ENCODE measurements at regions not wholly inside any gene's neighbourhood (a gene's known extent, or its start where the extent isn't known, plus 50 kb on each side); places are given as distances from the start of the nearest gene placed in this dataset.
"Not testable (repeated sequence)": the region's sequence is repeated elsewhere in the genome, so short reads cannot be mapped to it uniquely, and the experiment has no call there.

GRCh38 chr9:17888066-17888465 is 309.2 kb downstream of the SH3GL2 start:
- FAIRE-seq (no peak), DNase-seq (ENCODE audit: insufficient read length, low spot score) (no peak)
- no peak for TF ChIP-seq POLR2A (IDR thresholded peaks at IDR 0.05; ENCODE audit: low read depth, low read length)
- TF ChIP-seq PAX5 (IDR thresholded peaks at IDR 0.05; ENCODE audit: insufficient read depth, low read length, severe bottlenecking): no peak
- TF ChIP-seq SPI1 (IDR thresholded peaks at IDR 0.05; ENCODE audit: low read depth, low read length): no peak
- no peak for TF ChIP-seq TAF1 (IDR thresholded peaks at IDR 0.05; ENCODE audit: low read depth, low read length)

GRCh38 chr9:17888964-17889363 is 310.1 kb downstream of the SH3GL2 start:
- FAIRE-seq; DNase-seq (ENCODE audit: insufficient read length, low spot score): not testable (repeated sequence)

GRCh38 chr9:17894501-17895160 is 315.8 kb downstream of the SH3GL2 start:
- no peak for DNase-seq (ENCODE audit: insufficient read length, low spot score)
- no peak for TF ChIP-seq POLR2A (IDR thresholded peaks at IDR 0.05; ENCODE audit: low read depth, low read length)
- no peak for TF ChIP-seq PAX5 (IDR thresholded peaks at IDR 0.05; ENCODE audit: insufficient read depth, low read length, severe bottlenecking)
- TF ChIP-seq POLR2AphosphoS5 (IDR thresholded peaks at IDR 0.05; ENCODE audit: low read depth, low read length): no peak
- TF ChIP-seq SPI1 (IDR thresholded peaks at IDR 0.05; ENCODE audit: low read depth, low read length): no peak
- TF ChIP-seq POU2F2 (IDR thresholded peaks at IDR 0.05; ENCODE audit: low read depth, low read length): no peak
- TF ChIP-seq TAF1 (IDR thresholded peaks at IDR 0.05; ENCODE audit: low read depth, low read length): no peak
- no peak for FAIRE-seq

- TF ChIP-seq POU2F2 (IDR thresholded peaks at IDR 0.05; ENCODE audit: low read depth, low read length): no peak
- TF ChIP-seq SPI1 (IDR thresholded peaks at IDR 0.05; ENCODE audit: low read depth, low read length): no peak
- TF ChIP-seq TAF1 (IDR thresholded peaks at IDR 0.05; ENCODE audit: low read depth, low read length): no peak
- TF ChIP-seq POLR2A (IDR thresholded peaks at IDR 0.05; ENCODE audit: low read depth, low read length): no peak
- no peak for TF ChIP-seq PAX5 (IDR thresholded peaks at IDR 0.05; ENCODE audit: insufficient read depth, low read length, severe bottlenecking)
- TF ChIP-seq POLR2AphosphoS5 (IDR thresholded peaks at IDR 0.05; ENCODE audit: low read depth, low read length): no peak
- no peak for FAIRE-seq
Measured at GRCh38 chr9:17900606-17901005, 321.7 kb downstream of the SH3GL2 start.

GRCh38 chr9:17905366-17905765 is 326.5 kb downstream of the SH3GL2 start:
- FAIRE-seq (no peak), DNase-seq (ENCODE audit: insufficient read length, low spot score) (no peak)
- TF ChIP-seq PAX5 (IDR thresholded peaks at IDR 0.05; ENCODE audit: insufficient read depth, low read length, severe bottlenecking): no peak
- TF ChIP-seq TAF1 (IDR thresholded peaks at IDR 0.05; ENCODE audit: low read depth, low read length): no peak
- TF ChIP-seq SPI1 (IDR thresholded peaks at IDR 0.05; ENCODE audit: low read depth, low read length): no peak
- TF ChIP-seq POLR2A (IDR thresholded peaks at IDR 0.05; ENCODE audit: low read depth, low read length): no peak
- TF ChIP-seq POLR2AphosphoS5 (IDR thresholded peaks at IDR 0.05; ENCODE audit: low read depth, low read length): no peak
- no peak for TF ChIP-seq POU2F2 (IDR thresholded peaks at IDR 0.05; ENCODE audit: low read depth, low read length)

More at GRCh38 chr9:17900606-17901005, 321.7 kb downstream of the SH3GL2 start:
- DNase-seq (ENCODE audit: insufficient read length, low spot score): no peak

GRCh38 chr9:17905781-17906175 is 326.9 kb downstream of the SH3GL2 start:
- no peak for TF ChIP-seq SPI1 (IDR thresholded peaks at IDR 0.05; ENCODE audit: low read depth, low read length)
- no peak for TF ChIP-seq POU2F2 (IDR thresholded peaks at IDR 0.05; ENCODE audit: low read depth, low read length)
- DNase-seq (ENCODE audit: insufficient read length, low spot score): no peak
- FAIRE-seq: no peak

- no peak for FAIRE-seq
- DNase-seq (ENCODE audit: insufficient read length, low spot score): no peak
- TF ChIP-seq POU2F2 (IDR thresholded peaks at IDR 0.05; ENCODE audit: low read depth, low read length) (no peak), PAX5 (IDR thresholded peaks at IDR 0.05; ENCODE audit: insufficient read depth, low read length, severe bottlenecking) (no peak), SPI1 (IDR thresholded peaks at IDR 0.05; ENCODE audit: low read depth, low read length) (no peak), POLR2A (IDR thresholded peaks at IDR 0.05; ENCODE audit: low read depth, low read length) (no peak), TAF1 (IDR thresholded peaks at IDR 0.05; ENCODE audit: low read depth, low read length) (no peak), POLR2AphosphoS5 (IDR thresholded peaks at IDR 0.05; ENCODE audit: low read depth, low read length) (no peak)
Measured at GRCh38 chr9:17906176-17906840, 327.4 kb downstream of the SH3GL2 start.

GRCh38 chr9:17906841-17907778 is 328.2 kb downstream of the SH3GL2 start:
- DNase-seq (ENCODE audit: insufficient read length, low spot score) (peak; percentile 14), FAIRE-seq (no peak)
- TF ChIP-seq PAX5 (IDR thresholded peaks at IDR 0.05; ENCODE audit: insufficient read depth, low read length, severe bottlenecking): no peak
- TF ChIP-seq POLR2AphosphoS5 (IDR thresholded peaks at IDR 0.05; ENCODE audit: low read depth, low read length): no peak
- TF ChIP-seq POLR2A (IDR thresholded peaks at IDR 0.05; ENCODE audit: low read depth, low read length): no peak

- no peak for DNase-seq (ENCODE audit: insufficient read length, low spot score)
- no peak for FAIRE-seq
- no peak for TF ChIP-seq POLR2A (IDR thresholded peaks at IDR 0.05; ENCODE audit: low read depth, low read length)
- no peak for TF ChIP-seq PAX5 (IDR thresholded peaks at IDR 0.05; ENCODE audit: insufficient read depth, low read length, severe bottlenecking)
- TF ChIP-seq SPI1 (IDR thresholded peaks at IDR 0.05; ENCODE audit: low read depth, low read length): no peak
- no peak for TF ChIP-seq TAF1 (IDR thresholded peaks at IDR 0.05; ENCODE audit: low read depth, low read length)
- TF ChIP-seq POLR2AphosphoS5 (IDR thresholded peaks at IDR 0.05; ENCODE audit: low read depth, low read length): no peak
- TF ChIP-seq POU2F2 (IDR thresholded peaks at IDR 0.05; ENCODE audit: low read depth, low read length): no peak
Measured at GRCh38 chr9:17907779-17908508, 329.1 kb downstream of the SH3GL2 start.
